ENCODE measurements at regions not wholly inside any gene's neighbourhood (a gene's known extent, or its start where the extent isn't known, plus 50 kb on each side); places are given as distances from the start of the nearest gene placed in this dataset.

- in situ Hi-C loops (cut with MboI; ENCODE audit: low sequenced_read_pairs in 4 of 4) (no loop called here), intact Hi-C loops (cut with DNase I; ENCODE audit: low total_unique reads) (no loop called here)
- no peaks in the 10 kb centered on the region for H3K27me3 ChIP-seq
- H3K36me3 ChIP-seq: no peaks in the 10 kb centered on the region
- no peaks in the 10 kb centered on the region for H3K9me3 ChIP-seq
- H3K4me3 ChIP-seq: no peak overlapping the region
- no peak for ATAC-seq
- TF ChIP-seq, protein P1, sequence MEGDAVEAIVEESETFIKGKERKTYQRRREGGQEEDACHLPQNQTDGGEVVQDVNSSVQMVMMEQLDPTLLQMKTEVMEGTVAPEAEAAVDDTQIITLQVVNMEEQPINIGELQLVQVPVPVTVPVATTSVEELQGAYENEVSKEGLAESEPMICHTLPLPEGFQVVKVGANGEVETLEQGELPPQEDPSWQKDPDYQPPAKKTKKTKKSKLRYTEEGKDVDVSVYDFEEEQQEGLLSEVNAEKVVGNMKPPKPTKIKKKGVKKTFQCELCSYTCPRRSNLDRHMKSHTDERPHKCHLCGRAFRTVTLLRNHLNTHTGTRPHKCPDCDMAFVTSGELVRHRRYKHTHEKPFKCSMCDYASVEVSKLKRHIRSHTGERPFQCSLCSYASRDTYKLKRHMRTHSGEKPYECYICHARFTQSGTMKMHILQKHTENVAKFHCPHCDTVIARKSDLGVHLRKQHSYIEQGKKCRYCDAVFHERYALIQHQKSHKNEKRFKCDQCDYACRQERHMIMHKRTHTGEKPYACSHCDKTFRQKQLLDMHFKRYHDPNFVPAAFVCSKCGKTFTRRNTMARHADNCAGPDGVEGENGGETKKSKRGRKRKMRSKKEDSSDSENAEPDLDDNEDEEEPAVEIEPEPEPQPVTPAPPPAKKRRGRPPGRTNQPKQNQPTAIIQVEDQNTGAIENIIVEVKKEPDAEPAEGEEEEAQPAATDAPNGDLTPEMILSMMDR (IDR thresholded peaks at IDR 0.05 in 4 of 5, conservative IDR thresholded peaks at IDR 0.05 in 1 of 5): no peak
- no peak overlapping the region for H3K27ac ChIP-seq
- H3K4me1 ChIP-seq: no peaks in the 10 kb centered on the region
- no peak for DNase-seq
Observed at GRCh38 chr21:17059936-17060335, 452.9 kb upstream of the CXADR start.

- intact Hi-C loops (cut with DNase I; ENCODE audit: low total_unique reads) (no loop called here), in situ Hi-C loops (cut with MboI; ENCODE audit: low sequenced_read_pairs in 4 of 4) (no loop called here)
- ATAC-seq (no peak), DNase-seq (no peak)
- H3K4me3 ChIP-seq: no peak overlapping the region
- H3K27ac ChIP-seq: no peak overlapping the region
- H3K36me3 ChIP-seq: no peaks in the 10 kb centered on the region
- no peaks in the 10 kb centered on the region for H3K27me3 ChIP-seq
- TF ChIP-seq, protein P1 (IDR thresholded peaks at IDR 0.05 in 4 of 5, conservative IDR thresholded peaks at IDR 0.05 in 1 of 5): no peak
- TF ChIP-seq POLR2A (IDR thresholded peaks at IDR 0.05): no peak
- H3K4me1 ChIP-seq: no peaks in the 10 kb centered on the region
- no peaks in the 10 kb centered on the region for H3K9me3 ChIP-seq
Observed at GRCh38 chr21:17066006-17066405, 446.8 kb upstream of the CXADR start.

DNA sequence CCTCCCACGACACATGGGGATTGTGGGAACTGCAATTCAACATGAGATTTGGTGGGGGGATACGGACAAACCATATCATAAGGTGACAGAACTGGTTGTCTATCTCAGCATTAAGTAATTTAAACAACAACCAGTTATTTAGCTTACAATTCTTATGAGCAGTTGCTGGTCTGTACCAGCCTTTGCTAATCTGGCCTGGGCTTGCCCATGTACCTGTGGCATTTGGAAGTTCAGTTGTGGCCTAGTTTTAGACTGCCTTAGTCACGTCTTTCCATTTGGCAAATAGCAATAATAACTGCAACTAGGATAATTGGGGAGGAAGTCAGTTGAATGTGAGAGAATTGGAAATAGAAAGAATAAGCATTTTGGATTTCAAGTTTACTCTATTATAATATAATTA is 441.8 kb upstream of the CXADR start:
- no peak for TF ChIP-seq POLR2A (IDR thresholded peaks at IDR 0.05)
- TF ChIP-seq, protein P1 (IDR thresholded peaks at IDR 0.05 in 4 of 5, conservative IDR thresholded peaks at IDR 0.05 in 1 of 5): no peak
- in situ Hi-C loops (cut with MboI; ENCODE audit: low sequenced_read_pairs in 4 of 4): no loop called here
- DNase-seq (no peak), ATAC-seq (no peak)
- no peaks in the 10 kb centered on the region for H3K9me3 ChIP-seq
- H3K27me3 ChIP-seq: no peaks in the 10 kb centered on the region
- intact Hi-C loops (cut with DNase I; ENCODE audit: low total_unique reads): no loop called here
- no peak overlapping the region for H3K4me3 ChIP-seq
- no peaks in the 10 kb centered on the region for H3K36me3 ChIP-seq
- no peak overlapping the region for H3K27ac ChIP-seq
- H3K4me1 ChIP-seq: no peaks in the 10 kb centered on the region

- intact Hi-C loops (cut with DNase I; ENCODE audit: low total_unique reads) (no loop called here), in situ Hi-C loops (cut with MboI; ENCODE audit: low sequenced_read_pairs in 4 of 4) (no loop called here)
- Histone ChIP-seq H3K27ac (no peak overlapping the region), H3K27me3 (no peaks in the 10 kb centered on the region), H3K9me3 (no peaks in the 10 kb centered on the region), H3K4me1 (no peaks in the 10 kb centered on the region), H3K36me3 (no peaks in the 10 kb centered on the region), H3K4me3 (no peak overlapping the region)
- TF ChIP-seq, protein P1 (IDR thresholded peaks at IDR 0.05 in 4 of 5, conservative IDR thresholded peaks at IDR 0.05 in 1 of 5): no peak
- no peak for TF ChIP-seq POLR2A (IDR thresholded peaks at IDR 0.05)
- ATAC-seq (no peak), DNase-seq (no peak)
Observed at GRCh38 chr21:17081193-17081592, 431.6 kb upstream of the CXADR start.

DNA sequence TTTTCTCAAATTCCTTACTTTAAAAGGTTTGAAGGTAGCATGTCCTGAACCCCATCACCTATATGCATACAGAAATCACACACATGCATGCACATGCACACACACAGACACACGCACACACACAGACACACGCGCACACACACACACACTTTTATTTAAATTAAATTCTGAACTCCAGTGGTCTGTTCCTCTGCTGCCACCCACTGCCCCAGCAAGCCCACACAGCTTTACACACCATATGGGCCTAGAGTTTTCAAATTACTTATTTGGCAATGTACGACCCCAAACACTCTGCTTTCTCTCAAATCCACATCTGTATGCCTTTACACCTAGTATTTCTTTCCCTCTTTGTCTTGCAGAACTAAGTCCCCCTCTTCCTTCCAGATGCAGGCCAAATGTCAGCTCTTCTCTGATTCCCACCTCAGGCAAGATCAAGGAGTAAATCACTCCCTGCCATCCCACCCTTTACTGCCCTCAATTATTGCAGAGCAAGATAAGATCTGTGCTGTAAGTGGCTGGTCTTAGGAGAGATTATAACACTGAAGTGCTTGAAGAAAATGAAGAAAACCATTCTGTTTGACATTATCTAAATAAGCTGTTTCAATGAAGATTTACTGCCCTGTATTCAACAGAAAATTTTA is 429.9 kb upstream of the CXADR start:
- in situ Hi-C loops (cut with MboI; ENCODE audit: low sequenced_read_pairs in 4 of 4) (no loop called here), intact Hi-C loops (cut with DNase I; ENCODE audit: low total_unique reads) (no loop called here)
- ATAC-seq: no peak
- no peaks in the 10 kb centered on the region for H3K9me3 ChIP-seq
- DNase-seq: no peak
- no peak overlapping the region for H3K27ac ChIP-seq
- H3K4me1 ChIP-seq: no peaks in the 10 kb centered on the region
- H3K27me3 ChIP-seq: no peaks in the 10 kb centered on the region
- H3K36me3 ChIP-seq: no peaks in the 10 kb centered on the region
- TF ChIP-seq, protein P1 (IDR thresholded peaks at IDR 0.05 in 4 of 5, conservative IDR thresholded peaks at IDR 0.05 in 1 of 5): no peak
- no peak for TF ChIP-seq POLR2A (IDR thresholded peaks at IDR 0.05)
- H3K4me3 ChIP-seq: no peak overlapping the region

Data from gastrocnemius medialis (tissue), 4 donors.